ENCODE measurements at regions not wholly inside any gene's neighbourhood (a gene's known extent, or its start where the extent isn't known, plus 50 kb on each side); places are given as distances from the start of the nearest gene placed in this dataset.

DNA sequence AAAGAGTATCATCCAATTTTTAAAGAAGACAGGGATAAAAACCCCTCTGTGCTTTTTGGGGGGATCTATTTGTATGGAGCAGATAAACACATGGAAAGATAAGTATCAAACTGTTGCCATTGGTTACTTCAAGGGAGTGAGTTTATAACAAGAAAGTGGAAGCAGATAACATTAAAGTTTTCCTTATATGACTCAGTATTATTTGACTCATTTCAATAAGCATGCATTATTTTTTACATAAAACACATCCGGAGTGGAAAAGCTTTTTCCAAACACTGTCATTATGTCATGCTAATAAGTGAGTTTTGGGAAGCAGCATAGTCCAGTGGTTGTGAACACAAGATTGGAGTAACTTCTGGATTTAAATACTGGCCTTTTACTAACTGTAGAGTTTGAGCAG is 452.2 kb downstream of the LTN1 start:
- no peaks in the 10 kb centered on the region for H3F3A ChIP-seq (replicated peaks; ENCODE audit: low read depth)
- no peak overlapping the region for H3K27ac ChIP-seq (ENCODE audit: low read depth)
- H4K20me1 ChIP-seq (replicated peaks; ENCODE audit: insufficient read depth), result no peaks in the 10 kb centered on the region
- no peak for ATAC-seq
- H3K4me2 ChIP-seq, result no peak overlapping the region
- H2AFZ ChIP-seq, result no peak overlapping the region
- Mint-ChIP-seq H3K36me3 (ENCODE audit: low read depth) (no peaks in the 10 kb centered on the region), H3K4me1 (no peaks in the 10 kb centered on the region; the same call in 2 of the 3 replicates), H3K27ac (no peak overlapping the region), H3K4me3 (no peak overlapping the region), H3K27me3 (ENCODE audit: insufficient read depth, low read depth, poor library complexity) (no peaks in the 10 kb centered on the region), H3K9me3 (no peaks in the 10 kb centered on the region)
- H3K27me3 ChIP-seq (ENCODE audit: insufficient read depth), result no peaks in the 10 kb centered on the region
- TF ChIP-seq EZH2 (IDR thresholded peaks at IDR 0.05; ENCODE audit: low read depth, unreplicated experiment) (no peak), ZNF331 (CRISPR knock-in tag; IDR thresholded peaks at IDR 0.05; ENCODE audit: low read depth) (no peak), ZNF114 (CRISPR knock-in tag; IDR thresholded peaks at IDR 0.05) (no peak), POLR2AphosphoS5 (IDR thresholded peaks at IDR 0.05; ENCODE audit: low read depth) (no peak), STAT1 (IDR thresholded peaks at IDR 0.05; ENCODE audit: unreplicated experiment) (no peak), CREB1 (CRISPR knock-in tag; IDR thresholded peaks at IDR 0.05; ENCODE audit: low read depth) (no peak), EZH2phosphoT487 (IDR thresholded peaks at IDR 0.05; ENCODE audit: unreplicated experiment) (no peak), JUNB (IDR thresholded peaks at IDR 0.05; ENCODE audit: unreplicated experiment) (no peak), NANOG (IDR thresholded peaks at IDR 0.05; ENCODE audit: borderline replicate concordance) (no peak)
- TF ChIP-seq, protein P1, sequence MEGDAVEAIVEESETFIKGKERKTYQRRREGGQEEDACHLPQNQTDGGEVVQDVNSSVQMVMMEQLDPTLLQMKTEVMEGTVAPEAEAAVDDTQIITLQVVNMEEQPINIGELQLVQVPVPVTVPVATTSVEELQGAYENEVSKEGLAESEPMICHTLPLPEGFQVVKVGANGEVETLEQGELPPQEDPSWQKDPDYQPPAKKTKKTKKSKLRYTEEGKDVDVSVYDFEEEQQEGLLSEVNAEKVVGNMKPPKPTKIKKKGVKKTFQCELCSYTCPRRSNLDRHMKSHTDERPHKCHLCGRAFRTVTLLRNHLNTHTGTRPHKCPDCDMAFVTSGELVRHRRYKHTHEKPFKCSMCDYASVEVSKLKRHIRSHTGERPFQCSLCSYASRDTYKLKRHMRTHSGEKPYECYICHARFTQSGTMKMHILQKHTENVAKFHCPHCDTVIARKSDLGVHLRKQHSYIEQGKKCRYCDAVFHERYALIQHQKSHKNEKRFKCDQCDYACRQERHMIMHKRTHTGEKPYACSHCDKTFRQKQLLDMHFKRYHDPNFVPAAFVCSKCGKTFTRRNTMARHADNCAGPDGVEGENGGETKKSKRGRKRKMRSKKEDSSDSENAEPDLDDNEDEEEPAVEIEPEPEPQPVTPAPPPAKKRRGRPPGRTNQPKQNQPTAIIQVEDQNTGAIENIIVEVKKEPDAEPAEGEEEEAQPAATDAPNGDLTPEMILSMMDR (conservative IDR thresholded peaks at IDR 0.05; ENCODE audit: low read depth in 2 of 2), result no peak
- TF ChIP-seq, protein P2, sequence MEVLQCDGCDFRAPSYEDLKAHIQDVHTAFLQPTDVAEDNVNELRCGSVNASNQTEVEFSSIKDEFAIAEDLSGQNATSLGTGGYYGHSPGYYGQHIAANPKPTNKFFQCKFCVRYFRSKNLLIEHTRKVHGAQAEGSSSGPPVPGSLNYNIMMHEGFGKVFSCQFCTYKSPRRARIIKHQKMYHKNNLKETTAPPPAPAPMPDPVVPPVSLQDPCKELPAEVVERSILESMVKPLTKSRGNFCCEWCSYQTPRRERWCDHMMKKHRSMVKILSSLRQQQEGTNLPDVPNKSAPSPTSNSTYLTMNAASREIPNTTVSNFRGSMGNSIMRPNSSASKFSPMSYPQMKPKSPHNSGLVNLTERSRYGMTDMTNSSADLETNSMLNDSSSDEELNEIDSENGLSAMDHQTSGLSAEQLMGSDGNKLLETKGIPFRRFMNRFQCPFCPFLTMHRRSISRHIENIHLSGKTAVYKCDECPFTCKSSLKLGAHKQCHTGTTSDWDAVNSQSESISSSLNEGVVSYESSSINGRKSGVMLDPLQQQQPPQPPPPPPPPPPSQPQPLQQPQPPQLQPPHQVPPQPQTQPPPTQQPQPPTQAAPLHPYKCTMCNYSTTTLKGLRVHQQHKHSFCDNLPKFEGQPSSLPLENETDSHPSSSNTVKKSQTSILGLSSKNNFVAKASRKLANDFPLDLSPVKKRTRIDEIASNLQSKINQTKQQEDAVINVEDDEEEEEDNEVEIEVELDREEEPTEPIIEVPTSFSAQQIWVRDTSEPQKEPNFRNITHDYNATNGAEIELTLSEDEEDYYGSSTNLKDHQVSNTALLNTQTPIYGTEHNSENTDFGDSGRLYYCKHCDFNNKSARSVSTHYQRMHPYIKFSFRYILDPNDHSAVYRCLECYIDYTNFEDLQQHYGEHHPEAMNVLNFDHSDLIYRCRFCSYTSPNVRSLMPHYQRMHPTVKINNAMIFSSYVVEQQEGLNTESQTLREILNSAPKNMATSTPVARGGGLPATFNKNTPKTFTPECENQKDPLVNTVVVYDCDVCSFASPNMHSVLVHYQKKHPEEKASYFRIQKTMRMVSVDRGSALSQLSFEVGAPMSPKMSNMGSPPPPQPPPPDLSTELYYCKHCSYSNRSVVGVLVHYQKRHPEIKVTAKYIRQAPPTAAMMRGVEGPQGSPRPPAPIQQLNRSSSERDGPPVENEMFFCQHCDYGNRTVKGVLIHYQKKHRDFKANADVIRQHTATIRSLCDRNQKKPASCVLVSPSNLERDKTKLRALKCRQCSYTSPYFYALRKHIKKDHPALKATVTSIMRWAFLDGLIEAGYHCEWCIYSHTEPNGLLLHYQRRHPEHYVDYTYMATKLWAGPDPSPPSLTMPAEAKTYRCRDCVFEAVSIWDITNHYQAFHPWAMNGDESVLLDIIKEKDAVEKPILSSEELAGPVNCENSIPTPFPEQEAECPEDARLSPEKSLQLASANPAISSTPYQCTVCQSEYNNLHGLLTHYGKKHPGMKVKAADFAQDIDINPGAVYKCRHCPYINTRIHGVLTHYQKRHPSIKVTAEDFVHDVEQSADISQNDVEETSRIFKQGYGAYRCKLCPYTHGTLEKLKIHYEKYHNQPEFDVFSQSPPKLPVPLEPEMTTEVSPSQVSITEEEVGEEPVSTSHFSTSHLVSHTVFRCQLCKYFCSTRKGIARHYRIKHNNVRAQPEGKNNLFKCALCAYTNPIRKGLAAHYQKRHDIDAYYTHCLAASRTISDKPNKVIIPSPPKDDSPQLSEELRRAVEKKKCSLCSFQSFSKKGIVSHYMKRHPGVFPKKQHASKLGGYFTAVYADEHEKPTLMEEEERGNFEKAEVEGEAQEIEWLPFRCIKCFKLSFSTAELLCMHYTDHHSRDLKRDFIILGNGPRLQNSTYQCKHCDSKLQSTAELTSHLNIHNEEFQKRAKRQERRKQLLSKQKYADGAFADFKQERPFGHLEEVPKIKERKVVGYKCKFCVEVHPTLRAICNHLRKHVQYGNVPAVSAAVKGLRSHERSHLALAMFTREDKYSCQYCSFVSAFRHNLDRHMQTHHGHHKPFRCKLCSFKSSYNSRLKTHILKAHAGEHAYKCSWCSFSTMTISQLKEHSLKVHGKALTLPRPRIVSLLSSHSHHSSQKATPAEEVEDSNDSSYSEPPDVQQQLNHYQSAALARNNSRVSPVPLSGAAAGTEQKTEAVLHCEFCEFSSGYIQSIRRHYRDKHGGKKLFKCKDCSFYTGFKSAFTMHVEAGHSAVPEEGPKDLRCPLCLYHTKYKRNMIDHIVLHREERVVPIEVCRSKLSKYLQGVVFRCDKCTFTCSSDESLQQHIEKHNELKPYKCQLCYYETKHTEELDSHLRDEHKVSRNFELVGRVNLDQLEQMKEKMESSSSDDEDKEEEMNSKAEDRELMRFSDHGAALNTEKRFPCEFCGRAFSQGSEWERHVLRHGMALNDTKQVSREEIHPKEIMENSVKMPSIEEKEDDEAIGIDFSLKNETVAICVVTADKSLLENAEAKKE (CRISPR knock-in tag; IDR thresholded peaks at IDR 0.05), result no peak
- TF ChIP-seq, protein P3, sequence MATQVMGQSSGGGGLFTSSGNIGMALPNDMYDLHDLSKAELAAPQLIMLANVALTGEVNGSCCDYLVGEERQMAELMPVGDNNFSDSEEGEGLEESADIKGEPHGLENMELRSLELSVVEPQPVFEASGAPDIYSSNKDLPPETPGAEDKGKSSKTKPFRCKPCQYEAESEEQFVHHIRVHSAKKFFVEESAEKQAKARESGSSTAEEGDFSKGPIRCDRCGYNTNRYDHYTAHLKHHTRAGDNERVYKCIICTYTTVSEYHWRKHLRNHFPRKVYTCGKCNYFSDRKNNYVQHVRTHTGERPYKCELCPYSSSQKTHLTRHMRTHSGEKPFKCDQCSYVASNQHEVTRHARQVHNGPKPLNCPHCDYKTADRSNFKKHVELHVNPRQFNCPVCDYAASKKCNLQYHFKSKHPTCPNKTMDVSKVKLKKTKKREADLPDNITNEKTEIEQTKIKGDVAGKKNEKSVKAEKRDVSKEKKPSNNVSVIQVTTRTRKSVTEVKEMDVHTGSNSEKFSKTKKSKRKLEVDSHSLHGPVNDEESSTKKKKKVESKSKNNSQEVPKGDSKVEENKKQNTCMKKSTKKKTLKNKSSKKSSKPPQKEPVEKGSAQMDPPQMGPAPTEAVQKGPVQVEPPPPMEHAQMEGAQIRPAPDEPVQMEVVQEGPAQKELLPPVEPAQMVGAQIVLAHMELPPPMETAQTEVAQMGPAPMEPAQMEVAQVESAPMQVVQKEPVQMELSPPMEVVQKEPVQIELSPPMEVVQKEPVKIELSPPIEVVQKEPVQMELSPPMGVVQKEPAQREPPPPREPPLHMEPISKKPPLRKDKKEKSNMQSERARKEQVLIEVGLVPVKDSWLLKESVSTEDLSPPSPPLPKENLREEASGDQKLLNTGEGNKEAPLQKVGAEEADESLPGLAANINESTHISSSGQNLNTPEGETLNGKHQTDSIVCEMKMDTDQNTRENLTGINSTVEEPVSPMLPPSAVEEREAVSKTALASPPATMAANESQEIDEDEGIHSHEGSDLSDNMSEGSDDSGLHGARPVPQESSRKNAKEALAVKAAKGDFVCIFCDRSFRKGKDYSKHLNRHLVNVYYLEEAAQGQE (IDR thresholded peaks at IDR 0.05; ENCODE audit: unreplicated experiment), result no peak
- TF ChIP-seq, protein P4, sequence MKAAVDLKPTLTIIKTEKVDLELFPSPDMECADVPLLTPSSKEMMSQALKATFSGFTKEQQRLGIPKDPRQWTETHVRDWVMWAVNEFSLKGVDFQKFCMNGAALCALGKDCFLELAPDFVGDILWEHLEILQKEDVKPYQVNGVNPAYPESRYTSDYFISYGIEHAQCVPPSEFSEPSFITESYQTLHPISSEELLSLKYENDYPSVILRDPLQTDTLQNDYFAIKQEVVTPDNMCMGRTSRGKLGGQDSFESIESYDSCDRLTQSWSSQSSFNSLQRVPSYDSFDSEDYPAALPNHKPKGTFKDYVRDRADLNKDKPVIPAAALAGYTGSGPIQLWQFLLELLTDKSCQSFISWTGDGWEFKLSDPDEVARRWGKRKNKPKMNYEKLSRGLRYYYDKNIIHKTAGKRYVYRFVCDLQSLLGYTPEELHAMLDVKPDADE (IDR thresholded peaks at IDR 0.05), result no peak
- no peaks in the 10 kb centered on the region for H3K36me3 ChIP-seq (ENCODE audit: insufficient read depth)
- no peak overlapping the region for H3K4me3 ChIP-seq
- no peaks in the 10 kb centered on the region for H3K79me2 ChIP-seq (replicated peaks; ENCODE audit: insufficient read depth)
- DNase-seq (ENCODE audit: low spot score), result no peak
- H3K4me1 ChIP-seq (ENCODE audit: insufficient read depth), result peaks cover 7% of the 10 kb centered on the region
- H3K9me2 ChIP-seq (ENCODE audit: insufficient read depth), result peaks cover 14% of the 10 kb centered on the region

All from GM23338 (cell line).